GM21825 (cell line): ENCODE measurements at regions not wholly inside any gene's neighbourhood (a gene's known extent, or its start where the extent isn't known, plus 50 kb on each side); places are given as distances from the start of the nearest gene placed in this dataset.

Source experiments
- ATAC-seq: cut with Tn5 transposase; IDR thresholded peaks from one replicate; pipeline ENCODE4 v1.9.1; 2021; ENCODE audit warnings: mild to moderate bottlenecking, moderate library complexity; ENCODE audit not compliant: unreplicated experiment

- no peak for ATAC-seq
Observed at GRCh38 chr5:117058740-117059139, 484.1 kb upstream of the SEMA6A start.

GRCh38 chr5:117055517-117055916, 480.9 kb upstream of the SEMA6A start:
- ATAC-seq = no peak

- ATAC-seq = no peak
Observed at GRCh38 chr5:117054911-117055310, 480.3 kb upstream of the SEMA6A start.

- no peak for ATAC-seq
Observed at GRCh38 chr5:117054141-117054540, 479.5 kb upstream of the SEMA6A start.

- no peak for ATAC-seq
Observed at GRCh38 chr5:117041926-117042595, 467.4 kb upstream of the SEMA6A start.

- no peak for ATAC-seq
Observed at GRCh38 chr5:117039035-117039434, 464.4 kb upstream of the SEMA6A start.

- no peak for ATAC-seq
Observed at GRCh38 chr5:117027384-117027783, 452.8 kb upstream of the SEMA6A start.

GRCh38 chr5:117020999-117021398, 446.4 kb upstream of the SEMA6A start:
- ATAC-seq = no peak

GRCh38 chr5:117013280-117013877, 438.8 kb upstream of the SEMA6A start:
- no peak for ATAC-seq

- no peak for ATAC-seq
Observed at GRCh38 chr5:117010574-117010973, 436.0 kb upstream of the SEMA6A start.

- ATAC-seq = no peak
Observed at GRCh38 chr5:116998024-116998423, 423.4 kb upstream of the SEMA6A start.

- no peak for ATAC-seq
Observed at GRCh38 chr5:116992681-116993080, 418.1 kb upstream of the SEMA6A start.

- no peak for ATAC-seq
Observed at GRCh38 chr5:116989995-116990394, 415.4 kb upstream of the SEMA6A start.

- ATAC-seq = no peak
Observed at GRCh38 chr5:116982035-116982434, 407.4 kb upstream of the SEMA6A start.

- ATAC-seq = no peak
Observed at GRCh38 chr5:116980581-116980980, 406.0 kb upstream of the SEMA6A start.

- no peak for ATAC-seq
Observed at GRCh38 chr5:116976767-116977166, 402.1 kb upstream of the SEMA6A start.

GRCh38 chr5:116971131-116971530, 396.5 kb upstream of the SEMA6A start:
- ATAC-seq = no peak

- no peak for ATAC-seq
Observed at GRCh38 chr5:116970318-116970717, 395.7 kb upstream of the SEMA6A start.

GRCh38 chr5:116964438-116964837, 389.8 kb upstream of the SEMA6A start:
- ATAC-seq = no peak

GRCh38 chr5:116961021-116961420, 386.4 kb upstream of the SEMA6A start:
- no peak for ATAC-seq

GRCh38 chr5:116959843-116960242, 385.2 kb upstream of the SEMA6A start:
- no peak for ATAC-seq

GRCh38 chr5:116953251-116953930, 378.8 kb upstream of the SEMA6A start:
- ATAC-seq = no peak
